ENCODE measurements at regions not wholly inside any gene's neighbourhood (a gene's known extent, or its start where the extent isn't known, plus 50 kb on each side); places are given as distances from the start of the nearest gene placed in this dataset.
"Not testable (repeated sequence)": the region's sequence is repeated elsewhere in the genome, so short reads cannot be mapped to it uniquely, and the experiment has no call there.

DNA sequence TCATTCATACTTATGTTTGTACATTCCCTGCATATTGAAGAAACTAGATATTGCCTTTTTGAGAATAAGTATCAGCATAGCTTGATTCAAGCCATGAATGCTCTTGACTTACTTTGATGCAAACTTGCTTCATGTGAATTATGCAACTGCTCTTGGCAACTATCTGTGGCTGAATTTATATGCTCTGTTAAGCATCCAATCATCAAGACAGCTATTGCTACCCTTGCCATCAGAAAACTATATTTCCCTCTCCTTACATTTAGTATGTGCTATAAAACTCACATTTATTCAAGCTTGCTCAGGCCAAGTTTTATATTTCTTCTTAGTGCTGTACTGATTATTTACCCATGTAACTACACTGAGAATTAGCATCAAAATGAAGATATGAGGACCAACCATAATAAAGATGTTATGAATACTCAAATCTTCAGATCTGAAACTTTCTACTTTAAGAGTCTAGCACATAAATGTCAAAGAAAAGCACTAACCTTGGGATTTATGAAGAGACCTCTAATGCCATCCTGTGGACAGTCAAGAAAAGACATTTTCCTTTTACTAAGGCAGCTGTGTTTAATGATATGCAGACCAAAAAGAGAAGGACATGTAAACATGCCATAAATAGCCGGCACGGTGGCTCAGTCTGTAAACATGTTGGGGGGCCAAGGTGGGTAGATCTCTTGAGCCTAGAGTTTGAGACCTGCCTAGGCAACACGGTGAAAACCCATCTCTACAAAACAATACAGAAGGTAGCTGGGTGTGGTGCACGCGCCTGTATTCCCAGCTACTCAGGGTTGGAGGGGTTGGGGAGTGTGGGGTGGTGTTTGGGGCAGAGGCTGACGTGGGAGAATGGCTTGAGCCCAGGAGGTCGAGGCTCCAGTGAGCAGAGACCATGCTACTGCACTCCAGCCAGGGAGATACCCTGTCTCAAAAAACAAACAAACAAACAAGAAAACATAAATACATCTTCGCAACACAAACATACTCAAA is 267.0 kb upstream of the TYRP1 start:
- H3K4me3 ChIP-seq (ENCODE audit: low read length in 3 of 3) = no peak overlapping the region
- DNase-seq (peak in 3 of 5 donors; percentile 48 to 76 (median 74)), FAIRE-seq (no peak)
- peaks cover 0 to 2% (median 0%) of the 10 kb centered on the region in 3 donors for H3K9me3 ChIP-seq (ENCODE audit: control insufficient read depth in 2 of 3, insufficient read depth in 1 of 3, low read length in 3 of 3)
- H3K4me1 ChIP-seq (ENCODE audit: control insufficient read depth in 2 of 3, insufficient read depth in 2 of 3, low read depth in 1 of 3, low read length in 3 of 3) = no peaks in the 10 kb centered on the region
- H3K36me3 ChIP-seq (ENCODE audit: control insufficient read depth in 2 of 3, insufficient read depth in 3 of 3, low read length in 3 of 3) = no peaks in the 10 kb centered on the region
- no peaks in the 10 kb centered on the region for H3K27me3 ChIP-seq (ENCODE audit: control insufficient read depth, insufficient read depth, low read length)
- TF ChIP-seq, protein P1, sequence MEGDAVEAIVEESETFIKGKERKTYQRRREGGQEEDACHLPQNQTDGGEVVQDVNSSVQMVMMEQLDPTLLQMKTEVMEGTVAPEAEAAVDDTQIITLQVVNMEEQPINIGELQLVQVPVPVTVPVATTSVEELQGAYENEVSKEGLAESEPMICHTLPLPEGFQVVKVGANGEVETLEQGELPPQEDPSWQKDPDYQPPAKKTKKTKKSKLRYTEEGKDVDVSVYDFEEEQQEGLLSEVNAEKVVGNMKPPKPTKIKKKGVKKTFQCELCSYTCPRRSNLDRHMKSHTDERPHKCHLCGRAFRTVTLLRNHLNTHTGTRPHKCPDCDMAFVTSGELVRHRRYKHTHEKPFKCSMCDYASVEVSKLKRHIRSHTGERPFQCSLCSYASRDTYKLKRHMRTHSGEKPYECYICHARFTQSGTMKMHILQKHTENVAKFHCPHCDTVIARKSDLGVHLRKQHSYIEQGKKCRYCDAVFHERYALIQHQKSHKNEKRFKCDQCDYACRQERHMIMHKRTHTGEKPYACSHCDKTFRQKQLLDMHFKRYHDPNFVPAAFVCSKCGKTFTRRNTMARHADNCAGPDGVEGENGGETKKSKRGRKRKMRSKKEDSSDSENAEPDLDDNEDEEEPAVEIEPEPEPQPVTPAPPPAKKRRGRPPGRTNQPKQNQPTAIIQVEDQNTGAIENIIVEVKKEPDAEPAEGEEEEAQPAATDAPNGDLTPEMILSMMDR (IDR thresholded peaks at IDR 0.05; ENCODE audit: borderline replicate concordance, extremely low read depth, insufficient read depth) = no peak
- no peak overlapping the region for H3K27ac ChIP-seq (ENCODE audit: low read depth in 2 of 2, low read length in 2 of 2)
- intact Hi-C loops (cut with DNase I) = no loop called here
- no peak overlapping the region for H3K9ac ChIP-seq (ENCODE audit: low read length in 3 of 3)

GRCh38 chr9:12439267-12439666 is 253.9 kb upstream of the TYRP1 start:
- TF ChIP-seq, protein P1 (IDR thresholded peaks at IDR 0.05; ENCODE audit: borderline replicate concordance, extremely low read depth, insufficient read depth) = no peak
- intact Hi-C loops (cut with DNase I) = no loop called here
- Histone ChIP-seq H3K36me3 (ENCODE audit: control insufficient read depth in 2 of 3, insufficient read depth in 3 of 3, low read length in 3 of 3) (no peaks in the 10 kb centered on the region), H3K9me3 (ENCODE audit: control insufficient read depth in 2 of 3, insufficient read depth in 1 of 3, low read length in 3 of 3) (no peaks in the 10 kb centered on the region), H3K27me3 (ENCODE audit: control insufficient read depth, insufficient read depth, low read length) (no peaks in the 10 kb centered on the region), H3K27ac (ENCODE audit: low read depth in 2 of 2, low read length in 2 of 2) (no peak overlapping the region), H3K4me1 (ENCODE audit: control insufficient read depth in 2 of 3, insufficient read depth in 2 of 3, low read depth in 1 of 3, low read length in 3 of 3) (no peaks in the 10 kb centered on the region), H3K4me3 (ENCODE audit: low read length in 3 of 3) (no peak overlapping the region), H3K9ac (ENCODE audit: low read length in 3 of 3) (no peak overlapping the region)
- DNase-seq = no peak
- FAIRE-seq = no peak

GRCh38 chr9:12441080-12441479 is 252.1 kb upstream of the TYRP1 start:
- H3K27me3 ChIP-seq (ENCODE audit: control insufficient read depth, insufficient read depth, low read length); FAIRE-seq; H3K36me3 ChIP-seq (ENCODE audit: control insufficient read depth in 2 of 3, insufficient read depth in 3 of 3, low read length in 3 of 3); H3K9ac ChIP-seq (ENCODE audit: low read length in 3 of 3); H3K4me3 ChIP-seq (ENCODE audit: low read length in 3 of 3); intact Hi-C loops (cut with DNase I); H3K4me1 ChIP-seq (ENCODE audit: control insufficient read depth in 2 of 3, insufficient read depth in 2 of 3, low read depth in 1 of 3, low read length in 3 of 3); DNase-seq; H3K27ac ChIP-seq (ENCODE audit: low read depth in 2 of 2, low read length in 2 of 2); H3K9me3 ChIP-seq (ENCODE audit: control insufficient read depth in 2 of 3, insufficient read depth in 1 of 3, low read length in 3 of 3): not testable (repeated sequence)

DNA sequence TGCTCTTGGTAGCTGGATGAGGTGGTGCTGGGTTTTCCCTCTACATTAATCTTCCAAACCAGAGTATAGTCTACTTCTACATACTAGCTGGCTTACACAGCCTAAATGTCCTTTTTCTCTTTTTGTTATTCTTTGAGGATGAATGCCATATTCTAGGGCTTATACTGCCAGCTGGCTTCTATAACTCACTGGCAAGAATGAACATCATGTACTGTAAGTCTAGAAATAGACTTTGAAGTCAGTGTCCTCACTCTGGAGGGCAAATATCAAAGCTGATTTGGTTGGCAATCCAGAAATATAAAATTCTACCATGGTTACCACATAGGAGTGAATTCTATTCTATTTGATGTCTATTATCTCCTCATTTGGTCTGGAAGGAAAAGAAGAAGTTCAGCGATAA is 251.7 kb upstream of the TYRP1 start:
- no peak overlapping the region for H3K4me3 ChIP-seq (ENCODE audit: low read length in 3 of 3)
- TF ChIP-seq, protein P1 (IDR thresholded peaks at IDR 0.05; ENCODE audit: borderline replicate concordance, extremely low read depth, insufficient read depth) = no peak
- DNase-seq = no peak
- H3K9me3 ChIP-seq (ENCODE audit: control insufficient read depth in 2 of 3, insufficient read depth in 1 of 3, low read length in 3 of 3) = no peaks in the 10 kb centered on the region
- no peaks in the 10 kb centered on the region for H3K4me1 ChIP-seq (ENCODE audit: control insufficient read depth in 2 of 3, insufficient read depth in 2 of 3, low read depth in 1 of 3, low read length in 3 of 3)
- H3K27me3 ChIP-seq (ENCODE audit: control insufficient read depth, insufficient read depth, low read length) = no peaks in the 10 kb centered on the region
- H3K36me3 ChIP-seq (ENCODE audit: control insufficient read depth in 2 of 3, insufficient read depth in 3 of 3, low read length in 3 of 3) = no peaks in the 10 kb centered on the region
- intact Hi-C loops (cut with DNase I) = no loop called here
- H3K27ac ChIP-seq (ENCODE audit: low read depth in 2 of 2, low read length in 2 of 2) = no peak overlapping the region
- H3K9ac ChIP-seq (ENCODE audit: low read length in 3 of 3) = no peak overlapping the region
- no peak for FAIRE-seq

All from kidney (tissue), 13 donors.